NCI-H524 treated with DMSO at 0.1 percent for 48 hours (cell line): ENCODE measurements at regions not wholly inside any gene's neighbourhood (a gene's known extent, or its start where the extent isn't known, plus 50 kb on each side); places are given as distances from the start of the nearest gene placed in this dataset.
"Not testable (repeated sequence)": the region's sequence is repeated elsewhere in the genome, so short reads cannot be mapped to it uniquely, and the experiment has no call there.

Source experiments
- DNase-seq: peaks from one replicate; lab custom pipeline; 2025; lab: John Stamatoyannopoulos, UW

- DNase-seq = no peak
Measured at GRCh38 chr12:78269620-78270019, 438.9 kb downstream of the NAV3 start.

GRCh38 chr12:78271546-78271945 lies 440.9 kb downstream of the NAV3 start:
- no peak for DNase-seq

- DNase-seq = no peak
Measured at GRCh38 chr12:78275886-78276285, 445.2 kb downstream of the NAV3 start.

- no peak for DNase-seq
Measured at GRCh38 chr12:78278706-78279190, 448.1 kb downstream of the NAV3 start.

- DNase-seq = no peak
Measured at GRCh38 chr12:78279567-78279966, 448.9 kb downstream of the NAV3 start.

- not testable (repeated sequence) for DNase-seq
Measured at GRCh38 chr12:78281102-78281501, 450.4 kb downstream of the NAV3 start.

- DNase-seq = no peak
Measured at GRCh38 chr12:78284417-78284816, 453.7 kb downstream of the NAV3 start.

GRCh38 chr12:78290606-78291345 lies 460.1 kb downstream of the NAV3 start:
- DNase-seq = no peak

GRCh38 chr12:78293059-78293686 lies 462.5 kb downstream of the NAV3 start:
- DNase-seq = no peak

- DNase-seq = not testable (repeated sequence)
Measured at GRCh38 chr12:78301282-78301681, 470.6 kb downstream of the NAV3 start.

GRCh38 chr12:78305808-78306207 lies 475.1 kb downstream of the NAV3 start:
- no peak for DNase-seq

GRCh38 chr12:78306236-78306635 lies 475.5 kb downstream of the NAV3 start:
- no peak for DNase-seq

GRCh38 chr12:78308701-78309100 lies 478.0 kb downstream of the NAV3 start:
- no peak for DNase-seq

- DNase-seq = no peak
Measured at GRCh38 chr12:78315028-78315427, 484.3 kb downstream of the NAV3 start.

- DNase-seq = no peak
Measured at GRCh38 chr12:78316136-78316535, 485.4 kb downstream of the NAV3 start.

- no peak for DNase-seq
Measured at GRCh38 chr12:78316631-78317468, 486.2 kb downstream of the NAV3 start.

- no peak for DNase-seq
Measured at GRCh38 chr12:78321696-78322095, 491.0 kb downstream of the NAV3 start.

- DNase-seq = no peak
Measured at GRCh38 chr12:78323226-78323625, 492.5 kb downstream of the NAV3 start.

GRCh38 chr12:78324234-78324633 lies 493.5 kb downstream of the NAV3 start:
- DNase-seq = no peak

- DNase-seq = no peak
Measured at GRCh38 chr12:78328524-78328923, 497.8 kb downstream of the NAV3 start.

GRCh38 chr12:78330131-78330530 lies 499.4 kb downstream of the NAV3 start:
- no peak for DNase-seq

GRCh38 chr12:78331181-78331580 lies 500.5 kb downstream of the NAV3 start:
- DNase-seq = no peak

GRCh38 chr12:78331753-78332152 lies 501.1 kb downstream of the NAV3 start:
- DNase-seq = no peak
